Skin of body (tissue), 1 donor: ENCODE measurements at regions not wholly inside any gene's neighbourhood (a gene's known extent, or its start where the extent isn't known, plus 50 kb on each side); places are given as distances from the start of the nearest gene placed in this dataset.

Experiments used
- DNase-seq: peaks from one replicate; lab custom pipeline; 2025; lab: John Stamatoyannopoulos, UW

DNA sequence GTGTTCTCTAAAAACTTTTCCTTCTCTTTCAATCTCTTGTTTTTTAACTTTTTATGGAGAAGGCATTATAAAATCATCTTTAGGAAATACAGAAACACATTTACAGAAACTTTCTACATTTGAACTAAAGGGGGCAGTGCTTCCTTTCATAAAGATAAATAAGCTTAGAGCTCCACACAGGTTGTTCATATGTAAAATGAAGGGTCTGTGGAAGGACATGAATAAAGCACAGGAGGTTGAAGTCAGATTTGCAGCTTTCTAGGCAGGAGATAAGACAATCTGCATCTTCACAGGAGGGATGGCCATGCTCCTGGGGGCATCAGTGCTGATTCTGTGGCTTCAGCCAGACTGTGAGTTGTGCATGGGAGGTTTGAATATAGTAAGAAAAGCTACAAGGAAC lies 426.0 kb downstream of the DAD1 start:
- no peak for DNase-seq

DNA sequence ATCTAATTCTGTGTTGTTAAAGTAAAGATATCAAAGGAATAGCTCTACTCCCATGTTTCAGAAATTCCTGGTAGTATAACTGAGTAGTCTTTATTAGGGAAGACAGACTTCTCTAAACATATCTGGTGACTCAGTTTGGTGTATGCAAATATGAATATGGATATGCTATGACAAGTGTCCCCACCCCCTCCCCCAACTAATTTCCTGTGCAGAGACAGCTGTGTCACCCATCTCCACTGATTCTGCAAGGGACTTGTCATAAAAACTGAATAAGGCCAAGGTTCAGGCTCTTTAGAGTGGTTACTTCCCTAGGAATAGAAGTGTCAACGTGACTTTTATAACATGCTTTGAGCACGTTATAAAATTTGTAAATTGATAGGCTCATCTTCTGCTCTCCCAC lies 429.1 kb downstream of the DAD1 start:
- DNase-seq: no peak

DNA sequence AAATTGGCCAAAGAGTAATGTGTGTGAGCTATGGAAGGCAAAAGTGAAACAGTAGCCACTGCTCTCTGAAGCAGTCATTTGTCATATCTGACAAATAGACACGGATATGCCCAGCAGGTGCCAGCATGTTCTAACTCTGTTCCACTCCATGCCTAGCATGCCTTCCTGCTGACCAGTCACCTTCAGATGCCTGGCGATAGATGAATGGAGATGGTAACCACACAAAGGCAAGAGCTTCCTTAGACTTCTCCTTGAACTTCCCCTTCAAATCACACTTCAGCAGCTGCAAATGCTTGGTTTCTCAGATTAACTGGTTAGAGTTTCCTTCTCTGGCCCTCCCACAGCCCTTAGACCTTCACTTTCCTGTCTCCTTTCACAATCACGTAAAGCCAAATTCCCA lies 429.9 kb downstream of the DAD1 start:
- DNase-seq: no peak

DNA sequence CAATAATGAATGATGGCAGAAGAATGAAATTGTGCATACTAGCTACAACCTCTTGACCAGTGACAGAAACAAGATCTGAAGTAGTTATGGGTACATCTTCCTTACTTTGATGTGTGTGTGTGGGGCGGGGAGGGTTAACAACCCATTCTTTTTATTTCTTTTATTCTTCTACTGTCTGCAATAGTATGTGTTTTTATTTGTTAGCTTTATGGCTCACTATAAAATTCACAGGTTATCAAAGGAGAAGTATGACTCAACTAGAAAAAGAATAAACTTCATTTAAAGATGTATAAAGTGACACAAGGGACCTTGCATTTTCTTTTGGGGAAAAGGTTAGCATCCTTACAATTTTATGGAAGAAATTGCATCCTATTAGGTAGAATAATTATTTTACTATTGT lies 430.5 kb downstream of the DAD1 start:
- DNase-seq: no peak

DNA sequence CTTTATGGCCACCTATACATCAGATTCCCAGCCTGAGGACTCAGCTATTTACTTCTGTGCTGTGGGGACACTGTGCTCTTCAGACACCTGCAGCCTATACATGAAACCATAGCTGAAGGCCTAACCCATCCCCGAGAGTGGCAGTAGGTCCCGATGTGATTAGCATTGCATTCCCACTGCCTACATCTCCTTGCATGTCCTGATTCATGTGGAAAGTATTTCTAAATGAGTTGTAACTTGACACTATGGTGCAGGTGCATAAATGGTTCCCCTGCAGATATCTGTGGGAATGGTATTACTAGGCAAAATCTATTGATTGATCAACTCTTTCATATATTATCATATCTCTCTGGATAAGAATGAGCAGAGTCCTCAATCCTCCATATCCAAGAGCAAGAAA lies 433.5 kb downstream of the DAD1 start:
- DNase-seq: no peak

DNA sequence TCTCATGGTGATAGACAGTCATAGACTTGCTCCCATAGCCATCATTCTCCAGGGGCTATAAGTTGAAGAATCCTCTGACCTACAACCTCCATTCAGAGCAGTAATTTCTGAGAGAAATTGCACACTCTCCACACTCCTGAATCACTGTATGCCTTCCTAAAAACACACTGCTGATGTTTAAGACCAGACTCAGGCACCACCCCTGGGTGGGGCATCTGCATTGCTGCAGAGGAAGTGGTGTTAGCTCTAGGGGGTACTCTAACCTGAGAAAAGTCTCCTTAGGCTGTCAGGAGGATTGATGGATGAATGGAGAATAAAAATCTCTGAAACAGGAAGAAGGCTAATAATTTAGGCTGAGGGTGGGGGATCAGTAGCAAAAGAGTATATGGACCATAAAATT lies 436.1 kb downstream of the DAD1 start:
- DNase-seq: no peak

DNA sequence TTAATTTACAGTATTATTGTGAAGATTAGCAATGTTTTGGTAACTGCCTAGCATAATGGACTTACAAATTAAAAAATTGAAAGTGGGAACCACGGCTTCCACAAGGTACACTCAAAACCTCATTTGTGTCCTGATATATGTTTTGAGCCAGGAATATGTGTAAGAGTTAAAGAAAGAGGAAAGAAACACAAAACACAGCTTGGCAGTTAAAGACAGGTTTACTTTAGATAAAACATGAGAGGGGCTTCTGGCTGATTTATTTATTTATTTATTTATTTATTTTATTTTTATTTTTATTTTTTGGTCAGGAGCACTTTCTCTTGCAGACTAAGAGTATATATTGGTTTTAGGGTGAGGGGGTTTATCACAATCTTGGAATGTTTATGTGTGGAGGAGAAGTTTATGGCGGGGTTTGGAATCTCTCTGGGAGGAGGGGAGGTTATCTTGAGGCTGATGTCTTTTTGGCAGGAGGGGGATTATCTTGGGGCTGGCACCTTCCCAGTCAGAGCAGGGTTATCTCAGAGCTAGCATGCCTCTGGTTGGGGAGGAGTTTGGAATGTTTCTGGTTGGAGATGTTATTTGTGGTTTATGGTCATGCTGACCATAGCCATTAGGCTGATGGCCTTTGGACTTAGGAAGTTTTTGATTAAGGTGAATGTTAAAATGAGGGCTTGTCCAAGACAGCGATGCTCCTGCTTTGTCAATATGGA lies 436.7 kb downstream of the DAD1 start:
- DNase-seq: no peak

DNA sequence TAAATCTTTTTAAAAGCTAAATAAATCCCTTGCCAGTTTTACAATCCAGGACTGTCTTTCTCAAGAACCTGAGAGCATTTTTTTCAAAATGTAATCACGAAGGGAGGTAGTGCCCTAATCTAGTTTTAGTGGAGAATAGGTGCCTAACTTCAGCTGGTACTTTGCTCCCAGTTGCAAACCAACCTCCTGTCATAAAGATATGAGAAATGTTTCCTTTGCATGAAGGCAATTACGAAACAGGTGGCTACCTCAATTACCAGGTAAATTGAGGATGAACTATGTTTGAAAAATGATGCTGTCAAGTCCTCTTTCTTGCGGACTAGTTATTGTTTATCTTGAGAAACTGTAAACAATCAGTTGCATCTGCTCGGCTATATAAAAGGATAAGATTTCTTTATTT lies 437.9 kb downstream of the DAD1 start:
- DNase-seq: no peak

DNA sequence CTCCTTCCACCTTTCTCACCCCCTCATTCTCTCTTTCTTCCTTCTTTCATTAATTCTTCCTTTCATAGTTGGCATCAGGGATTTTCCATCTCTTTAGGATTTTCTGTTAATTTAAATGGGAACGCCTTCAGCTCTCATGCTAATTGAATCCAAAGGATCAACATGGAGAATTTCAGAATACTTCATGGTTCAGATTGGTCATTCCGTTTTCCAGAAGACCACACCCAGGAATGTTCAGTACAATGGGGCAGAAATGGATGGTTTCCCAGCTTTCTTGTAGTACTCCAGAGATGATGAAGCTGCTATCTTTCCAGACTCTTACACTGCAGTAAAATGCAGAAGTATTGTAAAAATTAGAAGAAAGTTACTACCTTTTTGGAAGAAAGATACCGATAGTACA lies 440.0 kb downstream of the DAD1 start:
- DNase-seq: no peak

DNA sequence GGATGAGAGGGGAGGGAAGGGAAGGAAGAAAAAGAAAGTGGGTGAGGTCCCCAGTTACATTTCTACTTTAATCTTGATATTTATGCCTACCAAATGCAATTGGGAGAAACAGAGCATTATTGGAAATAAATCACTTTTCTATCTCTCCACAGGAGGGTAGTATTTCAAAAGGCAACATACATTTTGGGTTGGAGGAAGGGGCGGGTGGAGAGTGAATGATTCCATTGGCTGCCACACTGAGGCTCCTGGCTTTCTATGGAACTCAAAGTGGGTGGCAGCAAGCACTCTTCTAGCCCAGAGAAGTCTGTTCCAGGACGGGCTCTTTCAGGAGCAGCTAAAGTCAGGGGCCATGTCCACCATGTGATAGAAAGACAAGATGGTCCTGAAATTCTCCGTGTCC lies 441.3 kb downstream of the DAD1 start:
- no peak for DNase-seq

DNA sequence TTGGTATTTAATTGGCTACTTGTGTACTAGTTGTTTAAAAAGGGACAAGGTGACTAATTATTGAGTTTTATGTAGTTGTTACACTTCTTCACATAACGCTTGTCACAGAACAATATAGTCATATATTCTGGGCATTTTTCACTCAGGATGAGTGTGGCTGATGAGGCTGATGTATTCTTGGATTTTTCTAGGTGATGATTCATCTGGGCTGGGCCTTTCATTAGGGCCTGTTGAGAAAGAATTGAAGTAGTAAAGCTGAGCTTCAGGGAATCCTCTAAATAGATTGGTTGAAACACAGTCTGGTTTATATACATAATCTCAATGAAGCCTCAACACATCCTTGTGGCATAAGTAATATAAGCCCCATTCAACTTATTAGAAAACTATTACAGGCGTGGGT lies 445.7 kb downstream of the DAD1 start:
- DNase-seq: no peak

DNA sequence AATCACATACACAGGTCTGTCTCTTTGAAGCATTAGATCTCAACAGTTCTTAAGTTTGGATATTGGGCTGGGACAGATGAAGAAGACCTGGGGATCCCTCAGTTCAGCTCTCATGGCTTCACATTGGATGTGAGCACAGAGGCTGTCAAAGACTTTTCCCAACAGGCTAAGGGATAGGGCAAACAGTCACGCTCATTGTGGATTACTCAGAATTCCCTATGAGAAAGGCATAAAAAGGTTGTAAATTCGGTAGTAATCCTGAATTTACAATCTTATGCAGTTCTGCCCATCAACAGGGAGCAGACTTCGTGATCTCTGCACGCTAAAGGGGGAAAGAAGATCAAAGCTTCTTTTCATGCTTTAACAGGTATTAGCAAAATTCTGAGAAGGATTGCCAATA lies 448.4 kb downstream of the DAD1 start:
- no peak for DNase-seq

DNA sequence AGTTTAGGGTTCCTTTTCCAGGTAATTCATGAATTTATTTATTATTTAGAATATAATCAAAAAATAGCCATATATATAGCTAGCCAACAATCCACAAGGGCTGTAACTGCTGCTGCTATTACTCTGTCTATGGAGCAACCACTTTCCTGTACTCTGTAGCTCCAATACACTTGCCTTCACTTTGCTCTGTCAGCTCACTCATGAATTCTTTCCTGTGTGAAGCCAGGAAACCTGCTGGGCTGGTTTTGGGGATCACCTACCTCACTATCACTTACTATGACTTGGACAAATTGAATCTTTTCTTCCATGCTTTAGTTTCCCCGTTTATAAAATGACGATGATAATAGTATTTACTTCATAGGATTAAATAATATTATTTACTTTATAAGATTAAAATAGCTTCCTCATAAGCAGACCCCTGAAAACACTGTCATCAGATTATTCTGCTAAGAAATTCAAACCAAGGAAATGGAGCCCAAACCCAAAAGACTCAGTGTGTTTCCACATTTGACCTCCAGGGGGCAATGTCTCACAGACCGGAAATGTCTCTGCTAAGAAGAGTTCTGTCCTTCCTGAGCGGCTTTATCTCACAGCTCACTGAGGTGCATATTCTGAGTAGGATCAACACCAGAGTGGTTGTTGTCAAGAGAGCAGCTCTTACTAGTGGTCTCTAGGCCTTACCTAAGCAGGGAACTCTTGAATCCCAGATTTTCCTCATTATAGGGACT lies 457.1 kb downstream of the DAD1 start:
- no peak for DNase-seq

DNA sequence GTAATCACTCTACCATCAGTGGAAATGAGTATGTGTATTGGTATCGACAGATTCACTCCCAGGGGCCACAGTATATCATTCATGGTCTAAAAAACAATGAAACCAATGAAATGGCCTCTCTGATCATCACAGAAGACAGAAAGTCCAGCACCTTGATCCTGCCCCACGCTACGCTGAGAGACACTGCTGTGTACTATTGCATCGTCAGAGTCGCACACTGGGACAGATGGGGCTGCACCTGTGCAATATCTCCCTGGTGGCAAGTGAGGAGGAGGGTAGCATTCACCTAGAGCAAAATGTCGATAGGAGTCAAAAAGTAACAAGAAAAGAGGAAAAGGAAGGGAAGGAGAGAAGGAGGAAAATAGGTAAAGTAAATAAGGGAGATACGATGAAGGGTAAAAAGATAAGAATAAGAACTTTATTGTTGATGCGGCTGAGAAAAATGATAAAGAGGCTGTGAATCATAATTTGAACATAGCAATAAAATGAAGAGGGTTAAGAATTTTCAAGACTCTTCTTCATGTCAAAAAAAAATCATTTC lies 450.5 kb upstream of the OR4E1 start:
- no peak for DNase-seq

DNA sequence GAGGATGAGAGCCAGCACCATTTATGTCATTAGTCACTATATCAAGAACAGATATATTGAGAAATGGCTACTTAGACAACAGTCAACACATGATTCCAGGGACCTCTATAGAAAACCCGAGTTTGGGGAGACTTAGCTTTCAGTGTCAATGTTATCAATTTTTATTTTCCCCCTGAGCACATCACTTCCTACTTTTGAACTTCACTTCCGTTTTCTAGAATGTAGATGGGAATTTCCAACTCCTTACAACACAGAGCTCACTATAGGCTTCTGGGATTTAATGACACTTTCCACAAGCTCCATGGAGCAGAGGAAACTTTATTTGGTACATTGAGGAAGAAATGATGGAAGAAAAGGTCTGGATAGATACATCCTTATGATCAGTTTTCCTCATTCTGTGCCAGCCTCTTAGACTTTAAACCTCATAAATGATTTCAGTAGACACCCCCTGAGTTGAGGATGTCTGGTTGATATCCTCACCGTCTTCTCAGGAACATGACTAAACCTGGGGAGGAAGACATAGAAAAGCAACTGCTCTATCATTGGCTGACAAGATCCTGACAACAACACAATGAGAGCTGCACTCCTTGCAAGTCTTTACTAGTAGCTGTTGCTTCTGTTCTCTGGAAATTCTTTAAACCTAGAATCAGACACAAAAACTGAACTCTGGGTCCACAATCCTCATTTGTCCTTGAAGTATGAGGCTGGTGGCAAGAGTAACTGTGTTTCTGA lies 449.4 kb upstream of the OR4E1 start:
- DNase-seq: no peak

DNA sequence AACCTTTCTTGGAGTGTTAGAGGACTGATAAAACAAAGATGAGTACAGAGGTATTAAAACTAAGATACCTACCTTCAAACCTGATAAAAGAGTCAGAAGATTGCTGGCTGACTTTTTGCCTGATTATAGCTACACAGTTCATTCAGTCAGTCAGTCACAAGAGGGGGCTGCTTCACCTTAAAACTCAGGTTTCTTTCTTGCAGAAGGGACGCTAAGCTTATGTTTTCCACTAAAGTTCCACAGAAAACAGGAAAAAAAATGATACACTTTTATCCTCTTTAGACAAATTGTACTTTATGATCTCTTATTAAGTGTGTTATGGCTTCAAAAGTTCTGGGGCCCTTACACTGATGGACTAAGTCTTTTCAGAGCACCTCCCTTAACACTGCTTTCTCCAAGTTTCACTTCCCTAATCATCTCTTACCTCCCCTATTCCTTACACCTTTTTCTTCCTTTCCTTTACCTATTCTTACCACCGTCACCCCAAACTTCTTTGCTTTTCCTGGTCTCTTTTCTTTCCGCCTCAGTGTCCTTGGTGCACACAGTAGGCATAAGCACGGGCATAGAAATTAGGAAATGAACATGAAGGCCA lies 448.7 kb upstream of the OR4E1 start:
- DNase-seq: no peak

DNA sequence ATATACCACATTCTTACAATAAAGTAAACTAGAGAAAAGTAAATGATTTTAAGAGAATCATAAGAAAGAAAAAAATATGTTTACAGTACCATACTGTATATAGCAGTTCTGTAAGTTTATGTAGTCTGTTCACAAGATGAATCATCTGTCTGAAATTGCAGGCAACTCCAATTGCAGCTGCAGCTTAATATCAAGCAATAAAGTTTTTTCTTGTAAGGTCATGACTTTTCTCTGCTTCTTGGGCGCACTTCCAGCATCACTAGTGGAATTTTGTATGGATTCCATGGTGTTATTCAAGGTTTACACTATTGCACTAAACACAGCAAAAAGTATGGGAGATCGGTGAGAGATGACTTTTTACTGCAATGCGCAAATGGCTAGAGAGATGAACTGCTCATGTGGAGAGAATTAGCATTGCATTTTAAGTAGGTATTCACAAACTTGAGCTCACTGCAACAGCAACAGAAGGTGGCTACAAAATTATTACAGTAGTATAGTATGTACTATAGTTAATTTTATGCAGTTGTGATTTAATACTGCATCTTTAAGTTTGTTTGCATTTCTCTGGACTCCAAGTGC lies 445.4 kb upstream of the OR4E1 start:
- no peak for DNase-seq

DNA sequence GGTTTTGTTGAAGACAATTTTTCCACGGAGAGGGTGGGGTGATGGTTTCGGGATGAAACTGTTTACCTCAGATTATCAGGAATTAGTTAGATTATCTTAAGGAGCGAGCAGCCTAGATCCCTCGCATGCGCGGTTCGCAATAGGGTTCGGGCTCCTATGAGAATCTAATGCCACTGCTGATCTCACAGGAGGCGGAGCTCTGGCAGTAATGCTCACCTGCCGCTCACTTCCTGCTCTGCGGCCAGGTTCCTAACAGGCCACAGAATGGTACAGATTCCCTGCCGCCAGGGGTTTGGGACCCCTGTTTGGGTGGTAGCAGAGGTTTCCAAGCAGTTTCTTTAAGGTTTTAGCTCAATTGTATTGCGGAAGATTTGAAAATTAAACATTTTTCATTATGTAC lies 439.8 kb upstream of the OR4E1 start:
- DNase-seq: no peak

DNA sequence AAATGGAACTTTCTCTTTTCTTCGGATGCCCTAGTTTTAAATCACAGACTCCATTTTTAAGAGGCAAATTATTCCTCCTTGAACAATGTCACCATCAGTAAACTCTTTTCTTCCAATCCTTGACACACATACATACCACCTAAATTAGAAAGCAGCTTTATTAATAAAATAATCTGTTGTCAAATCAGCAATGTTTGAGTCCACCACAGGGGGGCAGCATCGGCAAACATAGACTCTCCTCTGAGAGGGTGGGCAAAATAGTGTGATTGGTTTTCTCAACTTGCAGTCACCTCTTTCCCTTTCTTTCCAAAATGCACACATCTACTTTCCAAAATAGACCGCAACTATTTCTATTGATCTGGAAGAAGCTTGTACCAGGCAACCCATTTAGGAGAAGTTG lies 438.4 kb upstream of the OR4E1 start:
- DNase-seq: no peak

DNA sequence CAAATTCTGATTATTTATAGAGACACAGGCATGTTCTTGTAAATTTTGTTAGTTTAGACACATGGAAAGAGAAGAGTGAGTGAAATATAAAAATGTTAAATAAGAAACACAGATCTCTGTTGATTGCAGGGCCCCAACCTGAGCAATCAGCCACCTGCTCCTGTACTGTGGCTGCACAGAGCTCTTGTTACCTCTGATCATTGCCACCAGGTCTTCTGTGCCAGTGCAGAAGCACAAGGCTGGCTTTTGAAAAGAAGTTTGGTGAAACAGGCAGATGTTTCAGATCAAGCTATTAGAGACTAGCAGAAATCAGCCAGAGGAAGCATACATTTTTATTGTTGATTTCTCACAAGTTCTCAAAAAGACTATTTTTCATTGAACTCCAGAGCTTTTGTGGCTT lies 434.1 kb upstream of the OR4E1 start:
- no peak for DNase-seq
